Effector memory CD8-positive, alpha-beta T cell (primary cell): ENCODE measurements at regions not wholly inside any gene's neighbourhood (a gene's known extent, or its start where the extent isn't known, plus 50 kb on each side); places are given as distances from the start of the nearest gene placed in this dataset.

Source experiments
- ATAC-seq: fragments of 150-1000 bp; cut with Tn5 transposase; replicated peaks from 2 replicates; pipeline ENCODE4 v1.10.0; 2021; ENCODE audit warnings: mild to moderate bottlenecking, moderate library complexity
- DNase-seq, 3 experiments: peaks; one replicate each; pipeline ENCODE4 v3.0.0; 2021
- H3K27ac Mint-ChIP-seq, 2 donors: one replicate each; pipeline ENCODE4 v1.8.0; 2022; ENCODE audit warnings: mild to moderate bottlenecking in 2 of 2, mixed read lengths in 2 of 2, moderate library complexity in 2 of 2
- H3K27me3 Mint-ChIP-seq, 2 donors: one replicate each; pipeline ENCODE4 v1.8.0; 2022; ENCODE audit warnings: mixed read lengths in 2 of 2
- H3K36me3 Mint-ChIP-seq: one replicate; pipeline ENCODE4 v1.8.0; 2022; ENCODE audit warnings: mild to moderate bottlenecking, moderate library complexity, mixed read lengths; ENCODE audit not compliant: insufficient read depth
- H3K4me1 Mint-ChIP-seq, 2 donors: one replicate each; pipeline ENCODE4 v1.8.0; 2022; ENCODE audit warnings: low read depth in 2 of 2, mixed read lengths in 2 of 2
- H3K4me3 Mint-ChIP-seq, 2 donors: one replicate each; pipeline ENCODE4 v1.8.0; 2022; ENCODE audit warnings: mild to moderate bottlenecking in 2 of 2, mixed read lengths in 2 of 2, moderate library complexity in 2 of 2
- H3K9me3 Mint-ChIP-seq, 2 donors: one replicate each; pipeline ENCODE4 v1.8.0; 2022; ENCODE audit warnings: mixed read lengths in 2 of 2

GRCh38 chr6:54050750-54051149 is 60.5 kb upstream of the MLIP start:
- DNase-seq (no peak), ATAC-seq (no peak)
- Mint-ChIP-seq H3K4me1 (no peaks in the 10 kb centered on the region), H3K4me3 (no peak overlapping the region), H3K9me3 (no peaks in the 10 kb centered on the region), H3K27me3 (no peaks in the 10 kb centered on the region), H3K27ac (no peak overlapping the region), H3K36me3 (no peaks in the 10 kb centered on the region)

- no peak for DNase-seq
- H3K4me1 Mint-ChIP-seq = no peaks in the 10 kb centered on the region
- no peaks in the 10 kb centered on the region for H3K36me3 Mint-ChIP-seq
- H3K4me3 Mint-ChIP-seq = no peak overlapping the region
- H3K27ac Mint-ChIP-seq = no peak overlapping the region
- H3K27me3 Mint-ChIP-seq = no peaks in the 10 kb centered on the region
- ATAC-seq = no peak
- H3K9me3 Mint-ChIP-seq = no peaks in the 10 kb centered on the region
Measured at GRCh38 chr6:54053881-54054391, 57.3 kb upstream of the MLIP start.

- no peaks in the 10 kb centered on the region for H3K4me1 Mint-ChIP-seq
- no peak for DNase-seq
- no peak overlapping the region for H3K4me3 Mint-ChIP-seq
- H3K9me3 Mint-ChIP-seq = no peaks in the 10 kb centered on the region
- no peaks in the 10 kb centered on the region for H3K27me3 Mint-ChIP-seq
- H3K36me3 Mint-ChIP-seq = no peaks in the 10 kb centered on the region
- H3K27ac Mint-ChIP-seq = no peak overlapping the region
- no peak for ATAC-seq
Measured at GRCh38 chr6:54056105-54056504, 55.1 kb upstream of the MLIP start.

- no peaks in the 10 kb centered on the region for H3K27me3 Mint-ChIP-seq
Measured at GRCh38 chr6:54057058-54057457, 54.2 kb upstream of the MLIP start.

GRCh38 chr6:54058236-54058635 is 53.0 kb upstream of the MLIP start:
- H3K27me3 Mint-ChIP-seq = no peaks in the 10 kb centered on the region
- no peak for DNase-seq

More at GRCh38 chr6:54057058-54057457, 54.2 kb upstream of the MLIP start:
- no peak overlapping the region for H3K4me3 Mint-ChIP-seq
- ATAC-seq (no peak), DNase-seq (no peak)
- no peak overlapping the region for H3K27ac Mint-ChIP-seq
- no peaks in the 10 kb centered on the region for H3K4me1 Mint-ChIP-seq
- no peaks in the 10 kb centered on the region for H3K36me3 Mint-ChIP-seq
- H3K9me3 Mint-ChIP-seq = no peaks in the 10 kb centered on the region

GRCh38 chr6:54059683-54060082 is 51.6 kb upstream of the MLIP start:
- H3K27me3 Mint-ChIP-seq = no peaks in the 10 kb centered on the region

More at GRCh38 chr6:54058236-54058635, 53.0 kb upstream of the MLIP start:
- no peaks in the 10 kb centered on the region for H3K4me1 Mint-ChIP-seq
- no peaks in the 10 kb centered on the region for H3K36me3 Mint-ChIP-seq
- no peak overlapping the region for H3K27ac Mint-ChIP-seq
- no peak for ATAC-seq
- no peak overlapping the region for H3K4me3 Mint-ChIP-seq
- H3K9me3 Mint-ChIP-seq = no peaks in the 10 kb centered on the region

GRCh38 chr6:54060286-54060685 is 51.0 kb upstream of the MLIP start:
- H3K36me3 Mint-ChIP-seq = no peaks in the 10 kb centered on the region
- no peaks in the 10 kb centered on the region for H3K9me3 Mint-ChIP-seq
- no peak overlapping the region for H3K27ac Mint-ChIP-seq
- no peaks in the 10 kb centered on the region for H3K27me3 Mint-ChIP-seq
- no peak for DNase-seq
- H3K4me1 Mint-ChIP-seq = no peaks in the 10 kb centered on the region
- no peak overlapping the region for H3K4me3 Mint-ChIP-seq
- no peak for ATAC-seq

More at GRCh38 chr6:54059683-54060082, 51.6 kb upstream of the MLIP start:
- H3K4me3 Mint-ChIP-seq = no peak overlapping the region
- no peak for DNase-seq
- no peaks in the 10 kb centered on the region for H3K36me3 Mint-ChIP-seq
- no peak for ATAC-seq
- no peak overlapping the region for H3K27ac Mint-ChIP-seq
- no peaks in the 10 kb centered on the region for H3K9me3 Mint-ChIP-seq
- H3K4me1 Mint-ChIP-seq = no peaks in the 10 kb centered on the region
